DMS153 treated with DMSO at 0.1 percent for 48 hours (cell line): ENCODE measurements at regions not wholly inside any gene's neighbourhood (a gene's known extent, or its start where the extent isn't known, plus 50 kb on each side); places are given as distances from the start of the nearest gene placed in this dataset.
"Not testable (repeated sequence)": the region's sequence is repeated elsewhere in the genome, so short reads cannot be mapped to it uniquely, and the experiment has no call there.

Experiments
- DNase-seq: peaks from one replicate; lab custom pipeline; 2025; ENCODE audit not compliant: unreplicated experiment; lab: John Stamatoyannopoulos, UW

- DNase-seq: no peak
Observed at GRCh38 chr9:124084087-124084486, 72.5 kb downstream of the LHX2 start.

- DNase-seq: no peak
Observed at GRCh38 chr9:124087226-124087625, 75.7 kb downstream of the LHX2 start.

GRCh38 chr9:124088476-124088837 is 76.9 kb downstream of the LHX2 start:
- DNase-seq: no peak

- peak; percentile 56 for DNase-seq
Observed at GRCh38 chr9:124089631-124090488, 78.3 kb downstream of the LHX2 start.

GRCh38 chr9:124098141-124098905 is 86.8 kb downstream of the LHX2 start:
- no peak for DNase-seq

- no peak for DNase-seq
Observed at GRCh38 chr9:124099860-124100259, 88.3 kb downstream of the LHX2 start.

- no peak for DNase-seq
Observed at GRCh38 chr9:124101215-124101968, 89.8 kb downstream of the LHX2 start.

- DNase-seq: no peak
Observed at GRCh38 chr9:124101969-124102345, 90.4 kb downstream of the LHX2 start.

GRCh38 chr9:124102363-124102762 is 90.8 kb downstream of the LHX2 start:
- DNase-seq: no peak

- no peak for DNase-seq
Observed at GRCh38 chr9:124105266-124105665, 93.7 kb downstream of the LHX2 start.

GRCh38 chr9:124108216-124108615 is 96.6 kb downstream of the LHX2 start:
- DNase-seq: peak; percentile 65

- no peak for DNase-seq
Observed at GRCh38 chr9:124110307-124110915, 98.8 kb downstream of the LHX2 start.

GRCh38 chr9:124116683-124117363 is 105.3 kb downstream of the LHX2 start:
- no peak for DNase-seq

- DNase-seq: no peak
Observed at GRCh38 chr9:124118894-124119293, 107.3 kb downstream of the LHX2 start.

GRCh38 chr9:124120272-124120671 is 108.7 kb downstream of the LHX2 start:
- no peak for DNase-seq

GRCh38 chr9:124121725-124122124 is 110.2 kb downstream of the LHX2 start:
- DNase-seq: no peak

- DNase-seq: no peak
Observed at GRCh38 chr9:124122321-124122720, 110.8 kb downstream of the LHX2 start.

- no peak for DNase-seq
Observed at GRCh38 chr9:124122813-124123462, 111.4 kb downstream of the LHX2 start.

- DNase-seq: not testable (repeated sequence)
Observed at GRCh38 chr9:124123621-124124020, 112.1 kb downstream of the LHX2 start.
